Activated CD4-positive, alpha-beta T cell treated with anti-CD3 and anti-CD28 coated beads for 48 hours (primary cell): ENCODE measurements at regions not wholly inside any gene's neighbourhood (a gene's known extent, or its start where the extent isn't known, plus 50 kb on each side); places are given as distances from the start of the nearest gene placed in this dataset.
"Not testable (repeated sequence)": the region's sequence is repeated elsewhere in the genome, so short reads cannot be mapped to it uniquely, and the experiment has no call there.

ENCODE experiments used
- DNase-seq: peaks from one replicate; pipeline ENCODE4 v3.0.0-alpha.2; 2020

GRCh38 chr10:56547163-56547562, 186.1 kb upstream of the ZWINT start:
- no peak for DNase-seq

- no peak for DNase-seq
These were observed 176.9 kb upstream of the ZWINT start for GRCh38 chr10:56537984-56538383.

GRCh38 chr10:56522166-56522565, 161.1 kb upstream of the ZWINT start:
- DNase-seq = no peak

GRCh38 chr10:56508562-56508961, 147.5 kb upstream of the ZWINT start:
- DNase-seq = no peak

GRCh38 chr10:56507033-56507432, 146.0 kb upstream of the ZWINT start:
- no peak for DNase-seq

GRCh38 chr10:56505555-56505954, 144.5 kb upstream of the ZWINT start:
- no peak for DNase-seq

- DNase-seq = no peak
These were observed 135.1 kb upstream of the ZWINT start for GRCh38 chr10:56496186-56496486.

GRCh38 chr10:56487746-56488145, 126.7 kb upstream of the ZWINT start:
- no peak for DNase-seq

GRCh38 chr10:56481521-56482091, 120.5 kb upstream of the ZWINT start:
- no peak for DNase-seq

GRCh38 chr10:56472978-56473377, 111.9 kb upstream of the ZWINT start:
- no peak for DNase-seq

GRCh38 chr10:56470701-56471100, 109.6 kb upstream of the ZWINT start:
- DNase-seq = no peak

GRCh38 chr10:56469482-56469881, 108.4 kb upstream of the ZWINT start:
- DNase-seq = no peak

- no peak for DNase-seq
These were observed 104.9 kb upstream of the ZWINT start for GRCh38 chr10:56466005-56466404.

- DNase-seq = no peak
These were observed 88.7 kb upstream of the ZWINT start for GRCh38 chr10:56449770-56450169.

- DNase-seq = not testable (repeated sequence)
These were observed 86.6 kb upstream of the ZWINT start for GRCh38 chr10:56447613-56448012.

GRCh38 chr10:56441337-56441736, 80.3 kb upstream of the ZWINT start:
- DNase-seq = not testable (repeated sequence)
